ENCODE measurements at regions not wholly inside any gene's neighbourhood (a gene's known extent, or its start where the extent isn't known, plus 50 kb on each side); places are given as distances from the start of the nearest gene placed in this dataset.

GRCh38 chr12:73158341-73158740, 886.2 kb downstream of the TRHDE start:
- no peak for DNase-seq (ENCODE audit: low spot score)
- Histone ChIP-seq H3K27ac (no peak overlapping the region), H3K79me2 (no peaks in the 10 kb centered on the region), H3K4me3 (no peak overlapping the region), H3K4me2 (no peak overlapping the region), H3K36me3 (replicated peaks; ENCODE audit: insufficient read depth, low read depth) (no peaks in the 10 kb centered on the region), H3K9me3 (ENCODE audit: low read depth) (no peaks in the 10 kb centered on the region), H4K20me1 (ENCODE audit: insufficient read depth, poor library complexity, severe bottlenecking) (no peaks in the 10 kb centered on the region), H3K27me3 (no peaks in the 10 kb centered on the region), H3K4me1 (ENCODE audit: insufficient read depth) (no peaks in the 10 kb centered on the region), H2AFZ (no peak overlapping the region), H3K9me2 (replicated peaks; ENCODE audit: insufficient read depth) (no peaks in the 10 kb centered on the region)
- TF ChIP-seq EZH2 (IDR thresholded peaks at IDR 0.05; ENCODE audit: borderline replicate concordance) (no peak), EZH2phosphoT487 (IDR thresholded peaks at IDR 0.05; ENCODE audit: low read depth, severe bottlenecking, unreplicated experiment) (no peak), CTCF (IDR thresholded peaks at IDR 0.05; ENCODE audit: poor library complexity) (no peak)

GRCh38 chr12:73159954-73160353, 887.8 kb downstream of the TRHDE start:
- no peaks in the 10 kb centered on the region for H3K79me2 ChIP-seq
- DNase-seq (ENCODE audit: low spot score), result no peak

GRCh38 chr12:73161970-73162369, 889.8 kb downstream of the TRHDE start:
- TF ChIP-seq EZH2phosphoT487 (IDR thresholded peaks at IDR 0.05; ENCODE audit: low read depth, severe bottlenecking, unreplicated experiment) (no peak), EZH2 (IDR thresholded peaks at IDR 0.05; ENCODE audit: borderline replicate concordance) (no peak), CTCF (IDR thresholded peaks at IDR 0.05; ENCODE audit: poor library complexity) (no peak)
- WGBS (ENCODE audit: low lambda C conversion rate, missing lambda C conversion rate), result 66% methylated on average over 2 of the region's 2 CpGs

More at GRCh38 chr12:73159954-73160353, 887.8 kb downstream of the TRHDE start:
- no peak overlapping the region for H3K4me2 ChIP-seq
- no peak overlapping the region for H2AFZ ChIP-seq
- H3K27ac ChIP-seq, result no peak overlapping the region
- no peaks in the 10 kb centered on the region for H3K36me3 ChIP-seq (replicated peaks; ENCODE audit: insufficient read depth, low read depth)
- H3K4me1 ChIP-seq (ENCODE audit: insufficient read depth), result no peaks in the 10 kb centered on the region
- H3K9me3 ChIP-seq (ENCODE audit: low read depth), result no peaks in the 10 kb centered on the region
- TF ChIP-seq EZH2phosphoT487 (IDR thresholded peaks at IDR 0.05; ENCODE audit: low read depth, severe bottlenecking, unreplicated experiment), result no peak
- no peak for TF ChIP-seq EZH2 (IDR thresholded peaks at IDR 0.05; ENCODE audit: borderline replicate concordance)
- no peak for TF ChIP-seq CTCF (IDR thresholded peaks at IDR 0.05; ENCODE audit: poor library complexity)
- no peaks in the 10 kb centered on the region for H4K20me1 ChIP-seq (ENCODE audit: insufficient read depth, poor library complexity, severe bottlenecking)
- no peaks in the 10 kb centered on the region for H3K9me2 ChIP-seq (replicated peaks; ENCODE audit: insufficient read depth)
- no peaks in the 10 kb centered on the region for H3K27me3 ChIP-seq
- H3K4me3 ChIP-seq, result no peak overlapping the region

GRCh38 chr12:73180734-73181133, 908.6 kb downstream of the TRHDE start:
- H3K27me3 ChIP-seq, result no peaks in the 10 kb centered on the region
- H3K4me3 ChIP-seq, result no peak overlapping the region
- H3K9me3 ChIP-seq (ENCODE audit: low read depth), result no peaks in the 10 kb centered on the region
- DNase-seq (ENCODE audit: low spot score), result no peak
- 61% methylated on average over 3 of the region's 3 CpGs for WGBS (ENCODE audit: low lambda C conversion rate, missing lambda C conversion rate)
- no peaks in the 10 kb centered on the region for H3K4me1 ChIP-seq (ENCODE audit: insufficient read depth)
- H4K20me1 ChIP-seq (ENCODE audit: insufficient read depth, poor library complexity, severe bottlenecking), result no peaks in the 10 kb centered on the region
- no peaks in the 10 kb centered on the region for H3K36me3 ChIP-seq (replicated peaks; ENCODE audit: insufficient read depth, low read depth)
- H3K9me2 ChIP-seq (replicated peaks; ENCODE audit: insufficient read depth), result no peaks in the 10 kb centered on the region
- no peak overlapping the region for H3K4me2 ChIP-seq
- H3K79me2 ChIP-seq, result no peaks in the 10 kb centered on the region
- TF ChIP-seq EZH2phosphoT487 (IDR thresholded peaks at IDR 0.05; ENCODE audit: low read depth, severe bottlenecking, unreplicated experiment) (no peak), EZH2 (IDR thresholded peaks at IDR 0.05; ENCODE audit: borderline replicate concordance) (no peak), CTCF (IDR thresholded peaks at IDR 0.05; ENCODE audit: poor library complexity) (no peak)
- no peak overlapping the region for H3K27ac ChIP-seq
- no peak overlapping the region for H2AFZ ChIP-seq

More at GRCh38 chr12:73161970-73162369, 889.8 kb downstream of the TRHDE start:
- no peaks in the 10 kb centered on the region for H3K9me2 ChIP-seq (replicated peaks; ENCODE audit: insufficient read depth)
- no peaks in the 10 kb centered on the region for H4K20me1 ChIP-seq (ENCODE audit: insufficient read depth, poor library complexity, severe bottlenecking)
- no peaks in the 10 kb centered on the region for H3K79me2 ChIP-seq
- no peaks in the 10 kb centered on the region for H3K27me3 ChIP-seq
- H3K4me3 ChIP-seq, result no peak overlapping the region
- no peaks in the 10 kb centered on the region for H3K9me3 ChIP-seq (ENCODE audit: low read depth)
- no peaks in the 10 kb centered on the region for H3K36me3 ChIP-seq (replicated peaks; ENCODE audit: insufficient read depth, low read depth)
- H3K27ac ChIP-seq, result no peak overlapping the region
- DNase-seq (ENCODE audit: low spot score), result no peak
- H2AFZ ChIP-seq, result no peak overlapping the region
- H3K4me1 ChIP-seq (ENCODE audit: insufficient read depth), result no peaks in the 10 kb centered on the region
- no peak overlapping the region for H3K4me2 ChIP-seq

Data from hepatocyte (in vitro differentiated cells).